GM12891 (cell line): ENCODE measurements at regions not wholly inside any gene's neighbourhood (a gene's known extent, or its start where the extent isn't known, plus 50 kb on each side); places are given as distances from the start of the nearest gene placed in this dataset.

Experiments used
- DNase-seq: peaks from one replicate; pipeline ENCODE4 v3.0.0; 2011; ENCODE audit warnings: low spot score; ENCODE audit not compliant: insufficient read length
- FAIRE-seq: peaks from 2 replicates; lab custom pipeline; 2011; peaks lifted over from hg19 to GRCh38; lab: Jason Lieb, UNC
- PAX5 ChIP-seq: IDR thresholded peaks from 2 replicates; pipeline ENCODE4 v1.6.1; 2011; ENCODE audit warnings: low read length, moderate library complexity, mild to moderate bottlenecking; ENCODE audit not compliant: insufficient read depth, severe bottlenecking
- POLR2A ChIP-seq: IDR thresholded peaks from 2 replicates; pipeline ENCODE4 v1.6.1; 2011; ENCODE audit warnings: low read depth, low read length, control low read depth
- POLR2AphosphoS5 ChIP-seq: IDR thresholded peaks from 2 replicates; pipeline ENCODE4 v1.6.1; 2011; ENCODE audit warnings: low read depth, low read length, control low read depth
- POU2F2 ChIP-seq: IDR thresholded peaks from 2 replicates; pipeline ENCODE4 v1.6.1; 2011; ENCODE audit warnings: low read depth, mild to moderate bottlenecking, control low read depth, low read length, moderate library complexity
- SPI1 ChIP-seq: IDR thresholded peaks from 2 replicates; pipeline ENCODE4 v1.6.1; 2011; ENCODE audit warnings: low read depth, low read length, control low read depth
- TAF1 ChIP-seq: IDR thresholded peaks from 2 replicates; pipeline ENCODE4 v1.6.1; 2011; ENCODE audit warnings: low read depth, low read length, control low read depth

GRCh38 chr7:26534649-26535482 is 243.2 kb downstream of the SNX10 start:
- FAIRE-seq (no peak), DNase-seq (no peak)
- TF ChIP-seq POU2F2, result no peak
- no peak for TF ChIP-seq SPI1
- TF ChIP-seq TAF1, result no peak
- TF ChIP-seq POLR2A, result no peak
- TF ChIP-seq PAX5, result no peak
- no peak for TF ChIP-seq POLR2AphosphoS5

- DNase-seq, result no peak
- no peak for FAIRE-seq
- TF ChIP-seq POLR2A (no peak), POLR2AphosphoS5 (no peak), POU2F2 (no peak), PAX5 (no peak), TAF1 (no peak), SPI1 (no peak)
These were observed 243.9 kb downstream of the SNX10 start for GRCh38 chr7:26535483-26536007.

GRCh38 chr7:26538216-26538615 is 246.6 kb downstream of the SNX10 start:
- FAIRE-seq, result no peak
- TF ChIP-seq TAF1, result no peak
- no peak for TF ChIP-seq POLR2AphosphoS5
- TF ChIP-seq POLR2A, result no peak
- TF ChIP-seq PAX5, result no peak
- TF ChIP-seq POU2F2, result no peak
- TF ChIP-seq SPI1, result no peak
- no peak for DNase-seq

- TF ChIP-seq TAF1 (no peak), POLR2A (no peak), POLR2AphosphoS5 (no peak), PAX5 (no peak), SPI1 (no peak), POU2F2 (no peak)
- no peak for DNase-seq
- no peak for FAIRE-seq
These were observed 247.0 kb downstream of the SNX10 start for GRCh38 chr7:26538689-26539088.

GRCh38 chr7:26543340-26543739 is 251.7 kb downstream of the SNX10 start:
- FAIRE-seq (no peak), DNase-seq (no peak)
- TF ChIP-seq SPI1 (no peak), POLR2A (no peak), PAX5 (no peak), TAF1 (no peak), POU2F2 (no peak), POLR2AphosphoS5 (no peak)

- TF ChIP-seq POLR2AphosphoS5 (no peak), SPI1 (no peak), POU2F2 (no peak), POLR2A (no peak), PAX5 (no peak), TAF1 (no peak)
- no peak for FAIRE-seq
- no peak for DNase-seq
These were observed 252.3 kb downstream of the SNX10 start for GRCh38 chr7:26543951-26544350.

- DNase-seq (no peak), FAIRE-seq (no peak)
- TF ChIP-seq TAF1 (no peak), POLR2A (no peak), SPI1 (no peak), POLR2AphosphoS5 (no peak), POU2F2 (no peak), PAX5 (no peak)
These were observed 254.9 kb downstream of the SNX10 start for GRCh38 chr7:26546508-26547053.

- FAIRE-seq, result no peak
- TF ChIP-seq POU2F2 (no peak), POLR2AphosphoS5 (no peak), POLR2A (no peak), SPI1 (no peak), TAF1 (no peak), PAX5 (no peak)
- DNase-seq, result no peak
These were observed 255.5 kb downstream of the SNX10 start for GRCh38 chr7:26547156-26547555.

- TF ChIP-seq SPI1, result no peak
- TF ChIP-seq POLR2A, result no peak
- TF ChIP-seq POLR2AphosphoS5, result no peak
- TF ChIP-seq TAF1, result no peak
- DNase-seq, result no peak
- FAIRE-seq, result no peak
These were observed 257.8 kb downstream of the SNX10 start for GRCh38 chr7:26549281-26549944.
